GM12875 (cell line): ENCODE measurements at regions not wholly inside any gene's neighbourhood (a gene's known extent, or its start where the extent isn't known, plus 50 kb on each side); places are given as distances from the start of the nearest gene placed in this dataset.
A peak's percentile ranks its signal among the peaks of the same experiment; 100 is the strongest.
"Not testable (repeated sequence)": the region's sequence is repeated elsewhere in the genome, so short reads cannot be mapped to it uniquely, and the experiment has no call there.

Experiments
- H3K4me3 ChIP-seq: one replicate; pipeline ENCODE4 v1.5.1; 2011; ENCODE audit warnings: low read depth, low read length, control low read depth
- CTCF ChIP-seq: IDR thresholded peaks from 2 replicates; pipeline ENCODE4 v1.5.1; 2011; ENCODE audit warnings: low read depth, mild to moderate bottlenecking, control low read depth, inconsistent platforms, low read length, moderate library complexity, borderline replicate concordance; ENCODE audit not compliant: insufficient read depth

- H3K4me3 ChIP-seq: no peak overlapping the region
- TF ChIP-seq CTCF: peak; percentile 61
These were observed 72.2 kb upstream of the EPB41L4A start for GRCh38 chr5:112491257-112491656.

DNA sequence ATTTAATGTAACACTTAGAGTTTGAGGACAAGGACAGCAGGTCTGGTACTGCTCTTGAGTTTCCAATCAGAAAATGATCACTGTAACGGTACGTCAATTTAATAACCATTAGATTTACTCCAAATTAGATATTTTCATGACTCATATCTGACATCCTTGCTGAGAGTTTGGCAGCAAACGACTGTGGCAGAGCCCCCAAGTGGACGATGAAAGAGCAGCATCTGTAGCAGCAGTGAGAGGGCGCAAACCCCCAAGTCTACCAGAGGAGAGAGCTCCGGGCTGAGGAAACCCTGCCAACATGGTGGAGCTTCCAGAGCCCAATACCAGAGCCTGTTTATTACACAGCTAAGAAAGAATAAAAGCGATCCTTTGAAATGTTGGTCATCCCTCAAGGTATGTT lies 73.2 kb upstream of the EPB41L4A start:
- peak; percentile 76 for TF ChIP-seq CTCF
- H3K4me3 ChIP-seq: no peak overlapping the region

GRCh38 chr5:112503749-112504501 lies 84.8 kb upstream of the EPB41L4A start:
- not testable (repeated sequence) for H3K4me3 ChIP-seq

DNA sequence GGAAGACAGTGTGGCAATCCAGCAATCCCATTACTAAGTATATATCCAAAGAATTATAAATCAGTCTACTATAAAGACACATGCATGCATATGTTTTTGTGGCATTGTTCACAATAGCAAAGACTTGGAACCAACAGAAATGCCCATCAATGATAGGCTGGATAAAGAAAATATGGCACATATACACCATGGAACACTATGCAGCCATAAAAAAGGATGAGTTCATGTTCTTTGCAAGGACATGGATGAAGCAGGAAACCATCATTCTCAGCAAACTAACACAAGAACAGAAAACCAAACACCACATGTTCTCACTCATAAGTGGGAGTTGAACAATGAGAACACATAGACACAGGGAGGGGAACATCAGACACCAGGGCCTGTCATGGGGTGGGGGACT lies 90.0 kb upstream of the EPB41L4A start:
- H3K4me3 ChIP-seq: not testable (repeated sequence)

GRCh38 chr5:112511920-112512319 lies 92.8 kb upstream of the EPB41L4A start:
- no peak overlapping the region for H3K4me3 ChIP-seq
- no peak for TF ChIP-seq CTCF

DNA sequence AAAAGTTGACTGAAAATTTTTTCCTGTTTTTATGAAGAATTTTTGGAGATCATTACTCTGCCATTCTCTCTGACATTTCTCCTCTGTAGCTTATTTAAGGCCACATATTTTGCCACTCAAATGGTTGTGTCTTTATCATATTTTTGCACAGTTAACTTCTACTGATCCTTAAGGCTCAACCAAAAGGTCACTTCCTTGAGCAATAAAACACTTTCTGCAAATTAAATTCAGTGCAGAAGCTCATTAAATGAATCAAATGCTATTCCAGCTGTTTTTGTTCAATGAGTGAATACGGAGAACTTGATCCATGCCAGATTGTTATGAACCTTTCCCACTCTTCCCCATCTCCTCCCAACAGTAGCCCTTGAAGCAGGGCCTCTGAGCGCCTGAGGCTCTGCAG lies 93.8 kb upstream of the EPB41L4A start:
- no peak for TF ChIP-seq CTCF
- H3K4me3 ChIP-seq: no peak overlapping the region

GRCh38 chr5:112514111-112514510 lies 95.0 kb upstream of the EPB41L4A start:
- no peak for TF ChIP-seq CTCF
- no peak overlapping the region for H3K4me3 ChIP-seq

DNA sequence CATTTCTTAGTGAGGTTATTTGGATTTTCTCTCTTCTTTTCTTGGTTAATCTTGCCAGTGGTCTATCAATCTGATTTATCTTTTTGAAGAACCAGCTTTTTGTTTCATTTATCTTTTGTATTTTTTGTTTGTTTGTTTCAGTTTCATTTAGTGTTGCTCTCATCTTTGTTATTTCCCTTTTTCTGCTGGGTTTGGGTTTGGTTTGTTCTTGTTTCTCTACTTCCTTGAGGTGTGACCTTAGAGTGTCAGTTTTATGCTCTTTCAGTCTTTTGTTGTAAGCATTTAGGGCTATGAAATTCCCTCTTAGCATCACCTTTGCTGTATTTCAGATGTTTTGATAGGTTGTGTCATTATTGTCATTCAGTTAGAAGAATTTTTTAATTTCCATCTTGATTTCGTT lies 101.4 kb upstream of the EPB41L4A start:
- not testable (repeated sequence) for H3K4me3 ChIP-seq

GRCh38 chr5:112522891-112523673 lies 104.0 kb upstream of the EPB41L4A start:
- H3K4me3 ChIP-seq: not testable (repeated sequence)

DNA sequence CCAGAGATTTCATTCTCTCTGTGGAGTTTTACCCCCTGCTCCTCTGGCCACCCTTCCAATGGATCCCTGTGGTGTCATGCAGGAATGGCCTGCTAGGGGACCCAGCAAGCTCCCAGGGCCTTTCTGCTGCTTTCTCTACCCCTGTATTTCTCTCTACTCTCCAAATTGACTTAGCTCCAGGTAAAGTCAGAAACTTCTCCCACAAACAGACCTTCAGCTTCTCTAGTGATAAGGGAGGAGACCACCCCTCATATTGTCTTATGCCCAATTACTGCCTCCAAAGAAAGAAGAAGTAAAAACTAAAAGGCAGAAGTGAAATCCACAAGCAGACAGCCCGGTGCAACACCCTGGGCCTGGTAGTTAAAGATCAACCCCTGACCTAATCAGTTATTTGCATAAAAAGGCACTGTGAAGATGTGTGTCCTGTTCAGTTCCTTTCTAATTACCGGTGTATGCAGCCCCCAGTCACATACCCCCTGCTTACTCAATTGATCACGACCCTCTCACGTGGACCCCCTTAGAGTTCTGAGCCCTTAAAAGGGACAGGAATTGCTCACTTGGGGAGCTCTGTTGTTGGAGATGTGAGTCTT lies 104.7 kb upstream of the EPB41L4A start:
- peak overlapping the region; percentile 11 for H3K4me3 ChIP-seq
